MCF 10A (cell line): ENCODE measurements at regions not wholly inside any gene's neighbourhood (a gene's known extent, or its start where the extent isn't known, plus 50 kb on each side); places are given as distances from the start of the nearest gene placed in this dataset.

ENCODE experiments used
- BruUV-seq: library from RNA; stranded (reverse); fragments of 400-500 nt; replicated peaks from 2 replicates; lab custom pipeline; 2021; lab: Mats Ljungman, UMichigan
- CTCF ChIA-PET: fragments of 300-600 bp; sonication (Branson Sonifier 250); formaldehyde crosslinking; extraction: SDS; loops from one replicate; lab custom pipeline; 2021; ENCODE audit warnings: antibody characterized with exemption, inconsistent platforms; lab: Yijun Ruan, JAX
- POLR2A ChIA-PET: fragments of 300-600, 350-650 bp; sonication (Branson Sonifier 250); formaldehyde crosslinking; extraction: SDS; loops from one replicate; lab custom pipeline; 2020; ENCODE audit warnings: antibody characterized with exemption, inconsistent platforms; lab: Yijun Ruan, JAX
- DNase-seq: peaks from one replicate; pipeline ENCODE4 v3.0.0-alpha.2; 2018; ENCODE audit not compliant: unreplicated experiment
- H3K27ac Mint-ChIP-seq: one replicate; pipeline ENCODE4 v1.8.0; 2022; ENCODE audit warnings: mild to moderate bottlenecking, low read depth, mixed read lengths; ENCODE audit not compliant: unreplicated experiment
- H3K27me3 Mint-ChIP-seq: one replicate; pipeline ENCODE4 v1.8.0; 2022; ENCODE audit warnings: mixed read lengths; ENCODE audit not compliant: insufficient read depth, unreplicated experiment
- H3K36me3 Mint-ChIP-seq: one replicate; pipeline ENCODE4 v1.8.0; 2022; ENCODE audit warnings: mild to moderate bottlenecking, moderate library complexity, mixed read lengths; ENCODE audit not compliant: insufficient read depth, unreplicated experiment
- H3K4me1 Mint-ChIP-seq: one replicate; pipeline ENCODE4 v1.8.0; 2022; ENCODE audit warnings: mixed read lengths; ENCODE audit not compliant: insufficient read depth, unreplicated experiment
- H3K4me3 Mint-ChIP-seq: one replicate; pipeline ENCODE4 v1.8.0; 2022; ENCODE audit warnings: mild to moderate bottlenecking, moderate library complexity, mixed read lengths; ENCODE audit not compliant: unreplicated experiment
- H3K9me3 Mint-ChIP-seq: one replicate; pipeline ENCODE4 v1.8.0; 2022; ENCODE audit warnings: mixed read lengths; ENCODE audit not compliant: unreplicated experiment
- intact Hi-C: fragments of 100-400 bp; cut with micrococcal nuclease; formaldehyde crosslinking; loops from 2 replicates; pipeline ENCODE4 v1.14.1; 2022
- TF ChIP-seq, protein P1 (sequence below): fragments of 200-600 bp; IDR thresholded peaks from one replicate; pipeline ENCODE4 v1.8.0; 2022; ENCODE audit warnings: antibody characterized with exemption, mild to moderate bottlenecking; ENCODE audit not compliant: unreplicated experiment

DNA sequence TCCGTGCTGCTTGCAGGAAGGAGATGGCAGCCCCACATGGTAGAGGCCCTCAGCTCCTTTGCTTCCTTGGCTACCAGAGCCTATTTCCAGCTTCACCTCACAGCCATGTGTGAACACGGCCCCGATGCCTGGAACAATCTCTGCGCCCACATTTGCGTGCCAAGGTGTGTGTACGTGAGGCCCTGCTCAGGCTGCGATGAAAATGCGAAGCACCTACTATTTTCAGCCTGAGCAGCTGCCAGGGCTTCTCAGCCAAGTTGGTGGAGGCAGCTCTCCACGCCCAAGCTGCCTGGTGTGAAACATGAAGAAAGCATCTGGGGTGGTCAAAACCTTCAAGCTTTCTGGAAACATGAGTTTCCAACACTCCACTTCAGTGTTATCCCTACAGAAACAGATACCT, 177.8 kb upstream of the EGLN3 start:
- H3K27ac Mint-ChIP-seq, result no peak overlapping the region
- intact Hi-C loops, result no loop called here
- H3K36me3 Mint-ChIP-seq, result no peaks in the 10 kb centered on the region
- peaks cover 12% of the 10 kb centered on the region for H3K4me1 Mint-ChIP-seq
- TF ChIP-seq, protein P1, sequence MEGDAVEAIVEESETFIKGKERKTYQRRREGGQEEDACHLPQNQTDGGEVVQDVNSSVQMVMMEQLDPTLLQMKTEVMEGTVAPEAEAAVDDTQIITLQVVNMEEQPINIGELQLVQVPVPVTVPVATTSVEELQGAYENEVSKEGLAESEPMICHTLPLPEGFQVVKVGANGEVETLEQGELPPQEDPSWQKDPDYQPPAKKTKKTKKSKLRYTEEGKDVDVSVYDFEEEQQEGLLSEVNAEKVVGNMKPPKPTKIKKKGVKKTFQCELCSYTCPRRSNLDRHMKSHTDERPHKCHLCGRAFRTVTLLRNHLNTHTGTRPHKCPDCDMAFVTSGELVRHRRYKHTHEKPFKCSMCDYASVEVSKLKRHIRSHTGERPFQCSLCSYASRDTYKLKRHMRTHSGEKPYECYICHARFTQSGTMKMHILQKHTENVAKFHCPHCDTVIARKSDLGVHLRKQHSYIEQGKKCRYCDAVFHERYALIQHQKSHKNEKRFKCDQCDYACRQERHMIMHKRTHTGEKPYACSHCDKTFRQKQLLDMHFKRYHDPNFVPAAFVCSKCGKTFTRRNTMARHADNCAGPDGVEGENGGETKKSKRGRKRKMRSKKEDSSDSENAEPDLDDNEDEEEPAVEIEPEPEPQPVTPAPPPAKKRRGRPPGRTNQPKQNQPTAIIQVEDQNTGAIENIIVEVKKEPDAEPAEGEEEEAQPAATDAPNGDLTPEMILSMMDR, result no peak
- no peaks in the 10 kb centered on the region for H3K9me3 Mint-ChIP-seq
- BruUV-seq, result no TSS peak
- H3K4me3 Mint-ChIP-seq, result no peak overlapping the region
- no peak for DNase-seq
- ChIA-PET POLR2A (interaction anchor here (1.2 kb wide), 1 partner anchor 16 kb away, joined by 5 read pairs; no protein-coding TSS in a partner anchor), CTCF (interaction anchor here (0.8 to 1.5 kb wide), 2 partner anchors 15 to 100 kb away, joined by 3 to 4 read pairs; no protein-coding TSS in a partner anchor)
- no peaks in the 10 kb centered on the region for H3K27me3 Mint-ChIP-seq

DNA sequence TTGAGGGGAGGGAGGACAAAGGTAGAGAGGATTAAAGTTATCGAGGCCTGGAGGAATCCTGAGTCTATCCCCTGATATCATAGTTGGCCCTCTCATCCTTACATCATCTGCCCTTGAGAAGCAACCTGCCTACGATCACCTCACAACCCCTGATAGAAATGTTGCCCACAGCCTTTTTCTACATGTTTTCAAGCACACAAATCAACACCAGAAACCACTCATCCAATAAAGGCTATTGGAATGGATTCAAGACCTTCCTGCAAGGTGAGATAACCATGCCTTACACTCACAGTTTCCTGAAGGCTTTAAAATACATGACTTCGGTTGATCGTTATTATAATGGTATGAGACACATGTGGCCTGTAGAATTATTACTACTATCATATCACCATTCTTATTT, 175.7 kb upstream of the EGLN3 start:
- TF ChIP-seq, protein P1, result no peak
- no peak overlapping the region for H3K4me3 Mint-ChIP-seq
- intact Hi-C loops, result no loop called here
- H3K4me1 Mint-ChIP-seq, result peaks cover 8% of the 10 kb centered on the region
- no peak overlapping the region for H3K27ac Mint-ChIP-seq
- no TSS peak for BruUV-seq
- H3K36me3 Mint-ChIP-seq, result no peaks in the 10 kb centered on the region
- no peaks in the 10 kb centered on the region for H3K9me3 Mint-ChIP-seq
- ChIA-PET CTCF (interaction anchor here (0.6 to 1.6 kb wide), 3 partner anchors 8 to 65 kb away, joined by 3 to 8 read pairs (median 4); no protein-coding TSS in a partner anchor), POLR2A (no interaction called here)
- no peaks in the 10 kb centered on the region for H3K27me3 Mint-ChIP-seq
- no peak for DNase-seq

DNA sequence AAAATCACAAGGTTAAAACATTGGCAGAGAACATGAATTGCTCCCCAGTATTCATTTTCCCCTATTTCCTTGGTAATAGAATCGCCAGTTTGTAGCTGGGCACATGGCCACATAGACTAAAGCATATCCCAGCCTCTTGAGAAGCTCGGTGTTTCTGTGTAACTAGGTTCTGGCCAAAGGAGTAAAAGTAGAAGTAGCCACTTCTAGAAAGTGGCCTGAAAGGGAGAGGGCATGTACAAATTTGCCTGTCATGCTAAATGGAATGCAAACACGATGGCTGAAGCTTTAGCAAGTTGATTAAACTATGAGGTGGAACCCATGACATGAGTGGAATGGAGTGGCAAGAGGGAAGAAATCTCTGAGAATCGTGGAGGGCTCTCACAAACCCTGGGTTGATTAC, 173.7 kb upstream of the EGLN3 start:
- ChIA-PET POLR2A (no interaction called here), CTCF (interaction anchor here (0.6 to 2.1 kb wide), 3 partner anchors 11 to 130 kb away, joined by 3 to 4 read pairs (median 4); no protein-coding TSS in a partner anchor)
- intact Hi-C loops, result no loop called here
- H3K27ac Mint-ChIP-seq, result no peak overlapping the region
- TF ChIP-seq, protein P1, result no peak
- BruUV-seq, result no TSS peak
- H3K4me3 Mint-ChIP-seq, result no peak overlapping the region
- H3K27me3 Mint-ChIP-seq, result no peaks in the 10 kb centered on the region
- no peaks in the 10 kb centered on the region for H3K36me3 Mint-ChIP-seq
- no peaks in the 10 kb centered on the region for H3K9me3 Mint-ChIP-seq
- no peak for DNase-seq
- no peaks in the 10 kb centered on the region for H3K4me1 Mint-ChIP-seq

DNA sequence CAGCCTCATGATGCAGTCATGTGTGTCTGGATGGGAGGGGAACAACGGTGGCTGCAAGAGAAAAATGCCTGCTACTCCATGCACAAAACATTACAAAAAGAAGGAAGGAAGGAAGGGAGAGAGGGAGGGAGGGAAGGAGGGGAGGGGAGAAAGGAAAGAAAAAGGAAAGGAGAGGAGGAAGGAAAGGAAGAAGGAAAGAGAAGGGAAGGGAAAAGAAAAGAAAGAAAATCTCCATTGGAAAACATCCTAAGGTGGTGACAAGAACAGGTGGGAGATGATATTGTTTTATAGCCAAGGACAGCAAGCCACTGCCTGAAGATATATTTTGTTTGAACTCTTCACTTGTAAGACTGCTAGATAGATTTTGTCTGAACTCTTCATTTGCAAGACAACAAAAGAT, 171.8 kb upstream of the EGLN3 start:
- H3K4me1 Mint-ChIP-seq, result no peaks in the 10 kb centered on the region
- no peaks in the 10 kb centered on the region for H3K9me3 Mint-ChIP-seq
- CTCF ChIA-PET, result interaction anchor here (0.9 to 2.1 kb wide), 2 partner anchors 106 to 142 kb away, joined by 3 to 4 read pairs; no protein-coding TSS in a partner anchor
- POLR2A ChIA-PET, result interaction anchor here (0.7 kb wide), 1 partner anchor 613 kb away, joined by 3 read pairs; no protein-coding TSS in a partner anchor
- BruUV-seq, result no TSS peak
- H3K36me3 Mint-ChIP-seq, result no peaks in the 10 kb centered on the region
- TF ChIP-seq, protein P1, result no peak
- H3K4me3 Mint-ChIP-seq, result no peak overlapping the region
- no peaks in the 10 kb centered on the region for H3K27me3 Mint-ChIP-seq
- no peak overlapping the region for H3K27ac Mint-ChIP-seq
- no peak for DNase-seq
- intact Hi-C loops, result no loop called here
